PC-3 (cell line): ENCODE measurements at regions not wholly inside any gene's neighbourhood (a gene's known extent, or its start where the extent isn't known, plus 50 kb on each side); places are given as distances from the start of the nearest gene placed in this dataset.

Experiments
- ATAC-seq: fragments of 200-7000 bp; cut with Tn5 transposase; 2 replicates; pipeline ENCODE4 v1.9.1; 2020; ENCODE audit warnings: mild to moderate bottlenecking, moderate library complexity
- BruUV-seq: library from RNA; stranded (reverse); fragments of 400-500 nt; replicated peaks from 2 replicates; lab custom pipeline; 2021; lab: Mats Ljungman, UMichigan
- CTCF ChIA-PET: fragments of 300-600 bp; sonication (Branson Sonifier 250); formaldehyde crosslinking; loops from one replicate; lab custom pipeline; 2022; ENCODE audit warnings: antibody characterized with exemption; lab: Charles Lee
- POLR2A ChIA-PET: fragments of 300-600 bp; sonication (Branson Sonifier 250); formaldehyde crosslinking; loops from one replicate; lab custom pipeline; 2022; ENCODE audit warnings: antibody characterized with exemption; ENCODE audit not compliant: unreplicated experiment; lab: Charles Lee
- DNase-seq: peaks from one replicate; pipeline ENCODE4 v3.0.0-alpha.2; 2015
- H2AFZ ChIP-seq: fragments of 300-600 bp; sonication (generic); 2 replicates; pipeline ENCODE4 v1.6.0; 2016; ENCODE audit warnings: antibody characterized with exemption, low read length
- H3F3A ChIP-seq: fragments of 300-600 bp; sonication (generic); one replicate; pipeline ENCODE4 v1.6.0; 2017; ENCODE audit warnings: antibody characterized with exemption, low read length, control low read depth, mild to moderate bottlenecking; ENCODE audit not compliant: unreplicated experiment
- H3K27ac ChIP-seq: fragments of 300-600 bp; sonication (generic); 2 replicates; pipeline ENCODE4 v1.5.1; 2016; ENCODE audit warnings: mild to moderate bottlenecking, low read length
- H3K27me3 ChIP-seq: fragments of 300-600 bp; sonication (generic); 2 replicates; pipeline ENCODE4 v1.6.1; 2016; ENCODE audit warnings: low read length, mixed read lengths
- H3K36me3 ChIP-seq: fragments of 300-600 bp; sonication (generic); 2 replicates; pipeline ENCODE4 v1.6.1; 2016; ENCODE audit warnings: low read depth, mixed run types, low read length, mixed read lengths
- H3K4me1 ChIP-seq: fragments of 300-600 bp; sonication (generic); 2 replicates; pipeline ENCODE4 v1.5.1; 2016; ENCODE audit warnings: low read length; ENCODE audit not compliant: insufficient read depth
- H3K4me2 ChIP-seq: fragments of 300-600 bp; sonication (generic); 2 replicates; pipeline ENCODE4 v1.6.0; 2016; ENCODE audit warnings: low read length
- H3K4me3 ChIP-seq: fragments of 300-600 bp; sonication (generic); 2 replicates; pipeline ENCODE4 v1.5.1; 2016; ENCODE audit warnings: mild to moderate bottlenecking, low read length, mixed read lengths
- H3K79me2 ChIP-seq: fragments of 300-600 bp; sonication (generic); 2 replicates; pipeline ENCODE4 v1.6.1; 2017; ENCODE audit warnings: low read length, mixed read lengths
- H3K9ac ChIP-seq: fragments of 300-600 bp; sonication (generic); 2 replicates; pipeline ENCODE4 v1.6.0; 2016; ENCODE audit warnings: mild to moderate bottlenecking, low read length
- H3K9me2 ChIP-seq: fragments of 300-600 bp; sonication (generic); replicated peaks from 2 replicates; pipeline ENCODE4 v1.6.1; 2016; ENCODE audit warnings: mixed run types, low read length, mixed read lengths
- H3K9me3 ChIP-seq: fragments of 300-600 bp; sonication (generic); 2 replicates; pipeline ENCODE4 v1.6.1; 2016; ENCODE audit warnings: low read length, mixed read lengths
- H4K20me1 ChIP-seq: fragments of 300-600 bp; sonication (generic); 2 replicates; pipeline ENCODE4 v1.6.1; 2016; ENCODE audit warnings: low read length, mixed read lengths
- CTCF ChIP-seq: fragments of 300-600 bp; sonication (generic); conservative IDR thresholded peaks from 2 replicates; pipeline ENCODE4 v1.5.1; 2017; ENCODE audit warnings: antibody characterized with exemption, low read depth, mild to moderate bottlenecking, low read length
- EZH2 ChIP-seq: fragments of 300-600 bp; sonication (generic); IDR thresholded peaks from one replicate; pipeline ENCODE4 v1.6.1; 2017; ENCODE audit warnings: antibody characterized with exemption, mild to moderate bottlenecking, low read length; ENCODE audit not compliant: unreplicated experiment
- EZH2phosphoT487 ChIP-seq: fragments of 300-600 bp; sonication (generic); IDR thresholded peaks from 2 replicates; pipeline ENCODE4 v1.6.1; 2018; ENCODE audit warnings: mild to moderate bottlenecking, antibody characterized with exemption, low read length, borderline replicate concordance
- intact Hi-C: fragments of 100-400 bp; cut with micrococcal nuclease; formaldehyde crosslinking; loops from 2 replicates; pipeline ENCODE4 v1.9.0; 2023

GRCh38 chr20:4542270-4542669 lies 144.0 kb upstream of the PRNP start:
- ChIA-PET CTCF (no interaction called here), POLR2A (no interaction called here)
- no peaks in the 10 kb centered on the region for H4K20me1 ChIP-seq
- intact Hi-C loops: no loop called here
- no peaks in the 10 kb centered on the region for H3F3A ChIP-seq
- no peak overlapping the region for H3K4me2 ChIP-seq
- H3K9ac ChIP-seq: no peak overlapping the region
- TF ChIP-seq EZH2phosphoT487: no peak
- TF ChIP-seq CTCF: no peak
- TF ChIP-seq EZH2: no peak
- H3K27me3 ChIP-seq: no peaks in the 10 kb centered on the region
- no peak for DNase-seq
- no peak overlapping the region for H3K4me3 ChIP-seq
- H3K79me2 ChIP-seq: no peaks in the 10 kb centered on the region
- peaks cover 29% of the 10 kb centered on the region for H3K4me1 ChIP-seq
- no TSS peak for BruUV-seq
- H3K27ac ChIP-seq: no peak overlapping the region
- no peaks in the 10 kb centered on the region for H3K9me3 ChIP-seq
- no peaks in the 10 kb centered on the region for H3K36me3 ChIP-seq
- ATAC-seq: no peak
- H3K9me2 ChIP-seq: no peaks in the 10 kb centered on the region
- H2AFZ ChIP-seq: no peak overlapping the region

- CTCF ChIA-PET: no interaction called here
- no peaks in the 10 kb centered on the region for H3K9me3 ChIP-seq
- no peaks in the 10 kb centered on the region for H3K4me1 ChIP-seq
- H3K4me2 ChIP-seq: no peak overlapping the region
- H3K4me3 ChIP-seq: no peak overlapping the region
- no TSS peak for BruUV-seq
- no peak for DNase-seq
- H3K9me2 ChIP-seq: no peaks in the 10 kb centered on the region
- TF ChIP-seq EZH2phosphoT487 (no peak), CTCF (no peak), EZH2 (no peak)
- intact Hi-C loops: no loop called here
- no peaks in the 10 kb centered on the region for H4K20me1 ChIP-seq
- no peak overlapping the region for H2AFZ ChIP-seq
- no peaks in the 10 kb centered on the region for H3K79me2 ChIP-seq
- no peak for ATAC-seq
- no peak overlapping the region for H3K27ac ChIP-seq
- H3K9ac ChIP-seq: no peak overlapping the region
- POLR2A ChIA-PET: no interaction called here
- no peaks in the 10 kb centered on the region for H3K36me3 ChIP-seq
- no peaks in the 10 kb centered on the region for H3F3A ChIP-seq
- no peaks in the 10 kb centered on the region for H3K27me3 ChIP-seq
These were observed 151.9 kb upstream of the PRNP start for GRCh38 chr20:4534315-4534714.

GRCh38 chr20:4533368-4534133 lies 152.7 kb upstream of the PRNP start:
- H3K9me3 ChIP-seq: 0 out of 2 replicates have a peak, but pooled peaks cover 7% of the 10 kb centered on the region
- no TSS peak for BruUV-seq
- H3F3A ChIP-seq: no peaks in the 10 kb centered on the region
- H3K27me3 ChIP-seq: no peaks in the 10 kb centered on the region
- intact Hi-C loops: no loop called here
- H3K79me2 ChIP-seq: no peaks in the 10 kb centered on the region
- ChIA-PET CTCF (no interaction called here), POLR2A (interaction anchor here (0.6 kb wide), 2 partner anchors 64 to 576 kb away, joined by 4 to 5 read pairs; no protein-coding TSS in a partner anchor)
- no peak overlapping the region for H3K27ac ChIP-seq
- no peak for DNase-seq
- no peak for ATAC-seq
- H3K9ac ChIP-seq: no peak overlapping the region
- H3K4me1 ChIP-seq: no peaks in the 10 kb centered on the region
- H3K4me3 ChIP-seq: no peak overlapping the region
- no peaks in the 10 kb centered on the region for H4K20me1 ChIP-seq
- no peaks in the 10 kb centered on the region for H3K9me2 ChIP-seq
- no peak for TF ChIP-seq EZH2phosphoT487
- no peak for TF ChIP-seq EZH2
- no peak for TF ChIP-seq CTCF
- no peak overlapping the region for H3K4me2 ChIP-seq
- no peaks in the 10 kb centered on the region for H3K36me3 ChIP-seq
- H2AFZ ChIP-seq: peak overlapping the region; percentile 19; the same call in 1 of the 2 replicates
